Posterior cingulate gyrus (tissue), 11 donors: ENCODE measurements at regions not wholly inside any gene's neighbourhood (a gene's known extent, or its start where the extent isn't known, plus 50 kb on each side); places are given as distances from the start of the nearest gene placed in this dataset.
"Not testable (repeated sequence)": the region's sequence is repeated elsewhere in the genome, so short reads cannot be mapped to it uniquely, and the experiment has no call there.

Experiments
- DNase-seq, 10 donors: peaks; one replicate each; pipeline versions ENCODE4 v3.0.0 to v3.0.0-alpha.2; 2020 to 2021; ENCODE audit warnings: mixed read lengths in 3 of 10
- intact Hi-C: fragments of 100-400 bp; cut with DNase I; formaldehyde crosslinking; loops from one replicate; pipeline ENCODE4 v1.15.1; 2023

- peak in 1 of 10 donors; percentile 33 for DNase-seq
- intact Hi-C loops = no loop called here
Observed at GRCh38 chr5:174625591-174626350, 98.6 kb upstream of the MSX2 start.

GRCh38 chr5:174626369-174626920 lies 97.9 kb upstream of the MSX2 start:
- DNase-seq = no peak
- intact Hi-C loops = no loop called here

- intact Hi-C loops = no loop called here
- DNase-seq = no peak
Observed at GRCh38 chr5:174636094-174636493, 88.3 kb upstream of the MSX2 start.

GRCh38 chr5:174642816-174643405 lies 81.5 kb upstream of the MSX2 start:
- intact Hi-C loops = no loop called here
- DNase-seq = peak in 1 of 10 donors; percentile 37

- intact Hi-C loops = no loop called here
- no peak for DNase-seq
Observed at GRCh38 chr5:174644436-174644835, 79.9 kb upstream of the MSX2 start.

- no peak for DNase-seq
- intact Hi-C loops = no loop called here
Observed at GRCh38 chr5:174644923-174645322, 79.5 kb upstream of the MSX2 start.

- no peak for DNase-seq
- intact Hi-C loops = no loop called here
Observed at GRCh38 chr5:174645677-174646076, 78.7 kb upstream of the MSX2 start.

- DNase-seq, intact Hi-C loops: not testable (repeated sequence)
Observed at GRCh38 chr5:174648618-174649017, 75.8 kb upstream of the MSX2 start.

- intact Hi-C loops = no loop called here
Observed at GRCh38 chr5:174649391-174649790, 75.0 kb upstream of the MSX2 start.

GRCh38 chr5:174654442-174654841 lies 69.9 kb upstream of the MSX2 start:
- no peak for DNase-seq
- intact Hi-C loops = no loop called here

More at GRCh38 chr5:174649391-174649790, 75.0 kb upstream of the MSX2 start:
- no peak for DNase-seq

- no peak for DNase-seq
- intact Hi-C loops = no loop called here
Observed at GRCh38 chr5:174655351-174655750, 69.0 kb upstream of the MSX2 start.

GRCh38 chr5:174664180-174664850 lies 60.1 kb upstream of the MSX2 start:
- DNase-seq = no peak
- intact Hi-C loops = no loop called here

- no peak for DNase-seq
- intact Hi-C loops = no loop called here
Observed at GRCh38 chr5:174665347-174665746, 59.0 kb upstream of the MSX2 start.

- DNase-seq = no peak
- intact Hi-C loops = no loop called here
Observed at GRCh38 chr5:174667526-174667925, 56.9 kb upstream of the MSX2 start.

GRCh38 chr5:174668349-174668748 lies 56.0 kb upstream of the MSX2 start:
- DNase-seq = no peak
- intact Hi-C loops = no loop called here
